ENCODE measurements at regions not wholly inside any gene's neighbourhood (a gene's known extent, or its start where the extent isn't known, plus 50 kb on each side); places are given as distances from the start of the nearest gene placed in this dataset.

- H3K27ac ChIP-seq (ENCODE audit: extremely low read length, insufficient read depth, low read length) = no peak overlapping the region
- in situ Hi-C loops (cut with HindIII; ENCODE audit: extremely low pct_ligation_motif_present, low pct_unique_long_range_greater_than_20kb) = no loop called here
Measured at GRCh38 chr20:7828437-7828836, 111.8 kb downstream of the HAO1 start.

DNA sequence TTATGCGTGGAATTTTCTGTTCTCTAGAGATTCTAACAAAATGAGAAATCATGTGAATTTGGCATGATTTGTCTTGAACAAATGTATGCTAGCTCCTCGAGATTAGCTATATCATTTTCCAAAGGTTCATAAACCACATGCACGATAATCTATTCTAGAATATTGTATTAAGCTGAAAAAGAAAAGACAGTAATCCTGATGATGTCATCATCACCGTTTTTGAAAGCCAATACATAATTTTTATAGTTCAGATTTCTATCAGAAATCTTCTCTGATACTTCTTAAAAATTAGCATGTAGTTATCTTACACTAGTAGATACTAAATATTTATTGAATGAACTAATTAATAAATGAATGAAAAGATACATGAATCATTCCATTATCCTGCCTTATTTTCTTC lies 111.2 kb downstream of the HAO1 start:
- DNase-seq (ENCODE audit: low spot score) (no peak), ATAC-seq (no peak), FAIRE-seq (no peak)
- Histone ChIP-seq H3K9me3 (ENCODE audit: low read length) (no peaks in the 10 kb centered on the region), H2AFZ (ENCODE audit: low read length) (no peak overlapping the region), H3K9ac (ENCODE audit: insufficient read depth, low read depth, low read length) (no peak overlapping the region), H3K27ac (ENCODE audit: extremely low read length, insufficient read depth, low read length) (no peak overlapping the region), H3K4me2 (ENCODE audit: low read depth, low read length) (no peak overlapping the region), H4K20me1 (ENCODE audit: insufficient read depth, low read length) (no peaks in the 10 kb centered on the region), H3K4me3 (replicated peaks in 1 of 3; ENCODE audit: insufficient read depth in 1 of 3, low read depth in 2 of 3, low read length in 3 of 3) (no peak overlapping the region), H3K4me1 (ENCODE audit: insufficient read depth, low read length) (no peaks in the 10 kb centered on the region), H3K36me3 (replicated peaks in 1 of 2; ENCODE audit: control insufficient read depth in 1 of 2, insufficient read depth in 2 of 2, low read length in 2 of 2) (no peaks in the 10 kb centered on the region), H3K27me3 (ENCODE audit: control insufficient read depth in 1 of 2, insufficient read depth in 2 of 2, low read length in 2 of 2) (no peaks in the 10 kb centered on the region), H3K79me2 (ENCODE audit: insufficient read depth, low read length) (no peaks in the 10 kb centered on the region)
- TF ChIP-seq ATF7 (IDR thresholded peaks at IDR 0.05) (peak; percentile 98), ATF7 (CRISPR knock-in tag; IDR thresholded peaks at IDR 0.05) (no peak), CREB1 (IDR thresholded peaks at IDR 0.05) (peak; percentile 79), CREB1 (CRISPR knock-in tag; IDR thresholded peaks at IDR 0.05) (no peak), REPIN1 (CRISPR knock-in tag; IDR thresholded peaks at IDR 0.05; ENCODE audit: borderline replicate concordance, low read depth) (no peak)
- ChIA-PET POLR2A (no interaction called here), CTCF (ENCODE audit: low intra/inter-chr PET ratio, low total read pairs) (no interaction called here)
- intact Hi-C loops (cut with micrococcal nuclease; ENCODE audit: unreplicated experiment) (no loop called here), in situ Hi-C loops (cut with HindIII; ENCODE audit: extremely low pct_ligation_motif_present, low pct_unique_long_range_greater_than_20kb) (no loop called here)
- BruUV-seq (replicated peaks) = no TSS peak
- WGBS (ENCODE audit: low lambda C conversion rate) = 15% methylated on average over 4 of the region's 4 CpGs

More at GRCh38 chr20:7828437-7828836, 111.8 kb downstream of the HAO1 start:
- Histone ChIP-seq H3K9me3 (ENCODE audit: low read length) (peaks cover 1% of the 10 kb centered on the region), H4K20me1 (ENCODE audit: insufficient read depth, low read length) (no peaks in the 10 kb centered on the region), H2AFZ (ENCODE audit: low read length) (no peak overlapping the region), H3K4me1 (ENCODE audit: insufficient read depth, low read length) (no peaks in the 10 kb centered on the region), H3K27me3 (ENCODE audit: control insufficient read depth in 1 of 2, insufficient read depth in 2 of 2, low read length in 2 of 2) (no peaks in the 10 kb centered on the region), H3K79me2 (ENCODE audit: insufficient read depth, low read length) (no peaks in the 10 kb centered on the region), H3K9ac (ENCODE audit: insufficient read depth, low read depth, low read length) (no peak overlapping the region), H3K36me3 (replicated peaks in 1 of 2; ENCODE audit: control insufficient read depth in 1 of 2, insufficient read depth in 2 of 2, low read length in 2 of 2) (no peaks in the 10 kb centered on the region), H3K4me3 (replicated peaks in 1 of 3; ENCODE audit: insufficient read depth in 1 of 3, low read depth in 2 of 3, low read length in 3 of 3) (no peak overlapping the region), H3K4me2 (ENCODE audit: low read depth, low read length) (no peak overlapping the region)
- FAIRE-seq (no peak), DNase-seq (ENCODE audit: low spot score) (no peak), ATAC-seq (no peak)
- 10% methylated on average over 2 of the region's 2 CpGs for WGBS (ENCODE audit: low lambda C conversion rate)
- CTCF ChIA-PET (ENCODE audit: low intra/inter-chr PET ratio, low total read pairs) = no interaction called here
- intact Hi-C loops (cut with micrococcal nuclease; ENCODE audit: unreplicated experiment) = no loop called here
- POLR2A ChIA-PET = no interaction called here
- TF ChIP-seq, protein P1, sequence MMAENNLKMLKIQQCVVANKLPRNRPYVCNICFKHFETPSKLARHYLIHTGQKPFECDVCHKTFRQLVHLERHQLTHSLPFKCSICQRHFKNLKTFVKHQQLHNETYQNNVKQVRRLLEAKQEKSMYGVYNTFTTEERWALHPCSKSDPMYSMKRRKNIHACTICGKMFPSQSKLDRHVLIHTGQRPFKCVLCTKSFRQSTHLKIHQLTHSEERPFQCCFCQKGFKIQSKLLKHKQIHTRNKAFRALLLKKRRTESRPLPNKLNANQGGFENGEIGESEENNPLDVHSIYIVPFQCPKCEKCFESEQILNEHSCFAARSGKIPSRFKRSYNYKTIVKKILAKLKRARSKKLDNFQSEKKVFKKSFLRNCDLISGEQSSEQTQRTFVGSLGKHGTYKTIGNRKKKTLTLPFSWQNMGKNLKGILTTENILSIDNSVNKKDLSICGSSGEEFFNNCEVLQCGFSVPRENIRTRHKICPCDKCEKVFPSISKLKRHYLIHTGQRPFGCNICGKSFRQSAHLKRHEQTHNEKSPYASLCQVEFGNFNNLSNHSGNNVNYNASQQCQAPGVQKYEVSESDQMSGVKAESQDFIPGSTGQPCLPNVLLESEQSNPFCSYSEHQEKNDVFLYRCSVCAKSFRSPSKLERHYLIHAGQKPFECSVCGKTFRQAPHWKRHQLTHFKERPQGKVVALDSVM (CRISPR knock-in tag; IDR thresholded peaks at IDR 0.05) = no peak
- TF ChIP-seq ZNF709 (CRISPR knock-in tag; IDR thresholded peaks at IDR 0.05) (no peak), RBFOX2 (IDR thresholded peaks at IDR 0.05; ENCODE audit: low read depth, low read length) (no peak), SRSF4 (IDR thresholded peaks at IDR 0.05; ENCODE audit: low read depth, low read length, poor library complexity, severe bottlenecking) (no peak), ONECUT2 (CRISPR knock-in tag; IDR thresholded peaks at IDR 0.05) (no peak), TBP (CRISPR knock-in tag; IDR thresholded peaks at IDR 0.05) (no peak), KLF11 (CRISPR knock-in tag; IDR thresholded peaks at IDR 0.05) (no peak), PHF21A (CRISPR knock-in tag; IDR thresholded peaks at IDR 0.05) (no peak)
- BruUV-seq (replicated peaks) = no TSS peak
